ENCODE measurements at regions not wholly inside any gene's neighbourhood (a gene's known extent, or its start where the extent isn't known, plus 50 kb on each side); places are given as distances from the start of the nearest gene placed in this dataset.

- TF ChIP-seq CTCF (conservative IDR thresholded peaks at IDR 0.05 in 1 of 2, IDR thresholded peaks at IDR 0.05 in 1 of 2; ENCODE audit: extremely low read depth in 1 of 2, insufficient read depth in 1 of 2, low read depth in 1 of 2, low read length in 2 of 2) (no peak), EZH2 (IDR thresholded peaks at IDR 0.05; ENCODE audit: borderline replicate concordance, low read length) (no peak)
Measured at GRCh38 chr13:107838588-107839161, 376.7 kb downstream of the LIG4 start.
